Heart right ventricle (tissue), 16 donors: ENCODE measurements at regions not wholly inside any gene's neighbourhood (a gene's known extent, or its start where the extent isn't known, plus 50 kb on each side); places are given as distances from the start of the nearest gene placed in this dataset.

Experiments used
- ATAC-seq, 8 donors: fragments of 200-7000 bp; cut with Tn5 transposase; one replicate each; pipeline ENCODE4 v1.9.1; 2020; ENCODE audit warnings: mild to moderate bottlenecking in 8 of 8, moderate library complexity in 8 of 8, moderate number of reproducible peaks in 1 of 8
- DNase-seq, 2 donors: peaks; one replicate each; pipeline ENCODE4 v3.0.0-alpha.2; 2020
- H3K27ac ChIP-seq, 10 donors: fragments of 200-600 bp; sonication (generic) in 2 of 10; one replicate each; pipeline versions ENCODE4 v1.5.0 to v1.8.0; 2020 to 2022; ENCODE audit warnings: mild to moderate bottlenecking in 3 of 10
- H3K27me3 ChIP-seq, 7 donors: fragments of 200-600 bp; one replicate each; pipeline ENCODE4 v1.8.0; 2021 to 2022; ENCODE audit warnings: mild to moderate bottlenecking in 2 of 7
- H3K36me3 ChIP-seq, 9 donors: fragments of 200-600 bp; sonication (generic) in 1 of 9; one replicate each; pipeline versions ENCODE4 v1.5.0 to v1.8.0; 2020 to 2022; ENCODE audit warnings: mild to moderate bottlenecking in 2 of 9
- H3K4me1 ChIP-seq, 9 donors: fragments of 200-600 bp; sonication (generic) in 1 of 9; one replicate each; pipeline versions ENCODE4 v1.5.0 to v1.8.0; 2020 to 2022; ENCODE audit warnings: mild to moderate bottlenecking in 4 of 9
- H3K4me3 ChIP-seq, 10 donors: fragments of 200-600 bp; sonication (generic) in 2 of 10; one replicate each; pipeline versions ENCODE4 v1.5.0 to v1.8.0; 2020 to 2022; ENCODE audit warnings: mild to moderate bottlenecking in 7 of 10, moderate library complexity in 2 of 10
- H3K9me3 ChIP-seq, 11 donors: fragments of 200-600 bp in 10 of 11; sonication (generic) in 2 of 11; one replicate each; pipeline versions ENCODE4 v1.5.0 to v1.8.0; 2013 to 2022; ENCODE audit warnings: mild to moderate bottlenecking in 2 of 11, control low read depth in 1 of 11, moderate library complexity in 1 of 11
- CTCF ChIP-seq, 9 donors: fragments of 200-600 bp; sonication (generic) in 2 of 9; IDR thresholded peaks; one replicate each; pipeline versions ENCODE4 v1.5.0 to v1.8.0; 2021 to 2022; ENCODE audit warnings: antibody characterized with exemption in 9 of 9, mild to moderate bottlenecking in 5 of 9, moderate library complexity in 1 of 9
- WGBS, 2 donors: extraction: QIAGEN DNeasy Blood & Tissue Kit; methylation state at CpG; one replicate each; pipeline ENCODE4 v1.1.7; 2013; ENCODE audit warnings: inconsistent platforms in 1 of 2; 5-methylcytosine and 5-hydroxymethylcytosine counted together
- intact Hi-C, 10 donors: fragments of 100-400 bp; cut with DNase I; formaldehyde crosslinking; loops; one replicate each; pipeline versions ENCODE4 v1.11.1 to v1.14.2; 2022
- donor health status: Arrhythmogenic right ventricular cardiomyopathy.
- donor health status: ischemic (EF 13 %, LVEDD 7.1; RV severe dilation, severe dysfunction).
- donor health status: healthy with polysubstance abuse.
- donor health status: DM: no; HTN: yes; CAD: no.
- donor health status: DM: no; HTN: no; CAD: no.
- donor health status: ischemic (EF 25% LVEDD 6.9; RV normal size, moderate dysfunction).
- donor health status: ischemic (EF 25% LVEDD 5.7; RV mildly dilated, moderate dysfunction).
- donor health status: healthy.
- donor health status: DM: yes; HTN: yes; CAD: no.
- donor health status: Ischemic cardiomyopathy.
- donor health status: ischemic (EF 35%, LVEDD 5.7; RV mildly dilated, moderate dysfunction).
- donor health status: nonischemic (EF 11% LVEDD 7.7; RV severe dilation, severe dysfunction).
- donor health status: DM: yes; HTN: yes; CAD: no.
- donor health status: PGD.
- donor health status: ischemic (EF 29% LVEDD 5.4; RV normal size, mild dysfunction).
- donor health status: nonischemic (EF 23%, LVEDD 6.1; RV moderate dilation, normal function).

GRCh38 chr14:53237488-53237887, 84.4 kb upstream of the DDHD1 start:
- peak overlapping the region in 9 of 10 donors; percentile 3 to 84 (median 71) for H3K27ac ChIP-seq
- intact Hi-C loops, result no loop called here
- 64 to 74% methylated on average over 1 of the region's 1 CpG for WGBS, 2 donors

GRCh38 chr14:53236708-53237107, 83.6 kb upstream of the DDHD1 start:
- H3K4me1 ChIP-seq, result peaks cover 0 to 16% (median 0%) of the 10 kb centered on the region in 9 donors
- no peak for DNase-seq
- H3K9me3 ChIP-seq, result peaks cover 0 to 7% (median 0%) of the 10 kb centered on the region in 11 donors
- H3K36me3 ChIP-seq, result no peaks in the 10 kb centered on the region
- H3K27ac ChIP-seq, result peak overlapping the region in 8 of 10 donors; percentile 47 to 84 (median 74)
- H3K27me3 ChIP-seq, result no peaks in the 10 kb centered on the region
- intact Hi-C loops, result no loop called here
- whole genome bisulfite sequencing, 2 donors, result 68 to 82% methylated on average over 3 of the region's 3 CpGs
- ATAC-seq, result peak in 3 of 8 donors; percentile 58 to 77 (median 60)
- no peak overlapping the region for H3K4me3 ChIP-seq
- TF ChIP-seq CTCF (IDR thresholded peaks at IDR 0.05), result no peak

More at GRCh38 chr14:53237488-53237887, 84.4 kb upstream of the DDHD1 start:
- Histone ChIP-seq H3K4me3 (no peak overlapping the region), H3K27me3 (no peaks in the 10 kb centered on the region), H3K36me3 (no peaks in the 10 kb centered on the region), H3K4me1 (peaks cover 0 to 16% (median 0%) of the 10 kb centered on the region in 9 donors), H3K9me3 (peaks cover 0 to 7% (median 0%) of the 10 kb centered on the region in 11 donors)
- TF ChIP-seq CTCF (IDR thresholded peaks at IDR 0.05), result no peak
- ATAC-seq (peak in 6 of 8 donors; percentile 28 to 93 (median 76)), DNase-seq (peak in 1 of 2 donors; percentile 35)

- H3K27ac ChIP-seq, result peak overlapping the region in 4 of 10 donors; percentile 5 to 57 (median 14)
- ATAC-seq, result peak in 2 of 8 donors; percentile 49 to 50
- H3K36me3 ChIP-seq, result no peaks in the 10 kb centered on the region
- intact Hi-C loops, result no loop called here
- 44 to 48% methylated on average over 3 of the region's 3 CpGs for WGBS, 2 donors
- TF ChIP-seq CTCF (IDR thresholded peaks at IDR 0.05), result no peak
- H3K9me3 ChIP-seq, result peaks cover 0 to 13% (median 0%) of the 10 kb centered on the region in 11 donors
- no peak for DNase-seq
- H3K27me3 ChIP-seq, result no peaks in the 10 kb centered on the region
- H3K4me1 ChIP-seq, result no peaks in the 10 kb centered on the region
- no peak overlapping the region for H3K4me3 ChIP-seq
These were observed 78.0 kb upstream of the DDHD1 start for GRCh38 chr14:53231171-53231570.

GRCh38 chr14:53228966-53229365, 75.8 kb upstream of the DDHD1 start:
- Histone ChIP-seq H3K9me3 (peaks cover 0 to 31% (median 0%) of the 10 kb centered on the region in 11 donors), H3K36me3 (no peaks in the 10 kb centered on the region), H3K4me1 (no peaks in the 10 kb centered on the region), H3K27me3 (no peaks in the 10 kb centered on the region), H3K4me3 (no peak overlapping the region), H3K27ac (no peak overlapping the region)
- TF ChIP-seq CTCF (IDR thresholded peaks at IDR 0.05), result no peak
- intact Hi-C loops, result no loop called here
- DNase-seq (no peak), ATAC-seq (no peak)
- WGBS, 2 donors, result 62 to 88% methylated on average over 4 of the region's 4 CpGs
